AG04450 (cell line): ENCODE measurements at regions not wholly inside any gene's neighbourhood (a gene's known extent, or its start where the extent isn't known, plus 50 kb on each side); places are given as distances from the start of the nearest gene placed in this dataset.

Experiments
- CTCF ChIA-PET: fragments of 300-600, 350-600 bp; formaldehyde crosslinking; extraction: SDS; loops from one replicate; lab custom pipeline; 2022; ENCODE audit warnings: antibody characterized with exemption, inconsistent platforms; lab: Charles Lee
- POLR2A ChIA-PET: fragments of 350-600 bp; formaldehyde crosslinking; extraction: SDS; loops from one replicate; lab custom pipeline; 2021; ENCODE audit warnings: antibody characterized with exemption, inconsistent platforms; lab: Yijun Ruan, JAX
- DNase-seq: peaks from one replicate; pipeline ENCODE4 v3.0.0-alpha.2; 2011; ENCODE audit warnings: low read depth, low spot score
- H3K27ac ChIP-seq: one replicate; pipeline ENCODE4 v1.5.1; 2012; ENCODE audit warnings: low read depth, low read length, control low read depth
- H3K27me3 ChIP-seq: one replicate; pipeline ENCODE4 v1.6.0; 2012; ENCODE audit warnings: low read length; ENCODE audit not compliant: control insufficient read depth, insufficient read depth
- H3K4me3 ChIP-seq: 2 replicates; pipeline ENCODE4 v1.5.1; 2011; ENCODE audit warnings: mild to moderate bottlenecking, low read depth, low read length, control low read depth
- H3K9me3 ChIP-seq: 2 replicates; pipeline ENCODE4 v1.5.1; 2012; ENCODE audit warnings: low read length; ENCODE audit not compliant: control insufficient read depth, insufficient read depth
- CTCF ChIP-seq: IDR thresholded peaks from 2 replicates; pipeline ENCODE4 v1.5.1; 2011; ENCODE audit warnings: low read depth, low read length, control low read depth, inconsistent platforms

- ChIA-PET POLR2A (no interaction called here), CTCF (no interaction called here)
- H3K9me3 ChIP-seq, result no peaks in the 10 kb centered on the region
- no peak overlapping the region for H3K27ac ChIP-seq
- TF ChIP-seq CTCF, result no peak
- no peak for DNase-seq
- no peak overlapping the region for H3K4me3 ChIP-seq
- H3K27me3 ChIP-seq, result no peaks in the 10 kb centered on the region
Measured at GRCh38 chr5:174294891-174295620, 249.6 kb downstream of the NSG2 start.

- H3K9me3 ChIP-seq, result no peaks in the 10 kb centered on the region
- H3K27me3 ChIP-seq, result no peaks in the 10 kb centered on the region
- no peak overlapping the region for H3K4me3 ChIP-seq
- no peak overlapping the region for H3K27ac ChIP-seq
- ChIA-PET CTCF (no interaction called here), POLR2A (no interaction called here)
- DNase-seq, result no peak
- no peak for TF ChIP-seq CTCF
Measured at GRCh38 chr5:174295702-174296436, 250.4 kb downstream of the NSG2 start.

GRCh38 chr5:174300118-174300940 is 254.8 kb downstream of the NSG2 start:
- no peak overlapping the region for H3K27ac ChIP-seq
- TF ChIP-seq CTCF, result no peak
- no peak overlapping the region for H3K4me3 ChIP-seq
- DNase-seq, result no peak
- ChIA-PET CTCF (interaction anchor here (0.5 to 2.0 kb wide), 3 partner anchors 11 to 539 kb away, joined by 3 to 9 read pairs (median 7); no protein-coding TSS in a partner anchor), POLR2A (no interaction called here)
- H3K9me3 ChIP-seq, result no peaks in the 10 kb centered on the region
- peaks cover 2% of the 10 kb centered on the region for H3K27me3 ChIP-seq

GRCh38 chr5:174300941-174301761 is 255.6 kb downstream of the NSG2 start:
- CTCF ChIA-PET, result interaction anchor here (1.5 to 2.0 kb wide), 2 partner anchors 10 to 16 kb away, joined by 7 to 9 read pairs; no protein-coding TSS in a partner anchor
- no peak overlapping the region for H3K4me3 ChIP-seq
- H3K27me3 ChIP-seq, result peaks cover 2% of the 10 kb centered on the region
- TF ChIP-seq CTCF, result no peak
- no peak overlapping the region for H3K27ac ChIP-seq
- no peak for DNase-seq
- H3K9me3 ChIP-seq, result no peaks in the 10 kb centered on the region
- POLR2A ChIA-PET, result no interaction called here
